WI38 (cell line): ENCODE measurements at regions not wholly inside any gene's neighbourhood (a gene's known extent, or its start where the extent isn't known, plus 50 kb on each side); places are given as distances from the start of the nearest gene placed in this dataset.
"Not testable (repeated sequence)": the region's sequence is repeated elsewhere in the genome, so short reads cannot be mapped to it uniquely, and the experiment has no call there.

Experiments
- H3K4me3 ChIP-seq: 2 replicates; pipeline ENCODE4 v1.5.1; 2011; ENCODE audit warnings: low read depth, mild to moderate bottlenecking, control low read depth, low read length
- TF ChIP-seq, protein P1 (sequence below): IDR thresholded peaks from 2 replicates; pipeline ENCODE4 v1.5.1; 2012; ENCODE audit warnings: low read depth, mild to moderate bottlenecking, control low read depth, low read length

DNA sequence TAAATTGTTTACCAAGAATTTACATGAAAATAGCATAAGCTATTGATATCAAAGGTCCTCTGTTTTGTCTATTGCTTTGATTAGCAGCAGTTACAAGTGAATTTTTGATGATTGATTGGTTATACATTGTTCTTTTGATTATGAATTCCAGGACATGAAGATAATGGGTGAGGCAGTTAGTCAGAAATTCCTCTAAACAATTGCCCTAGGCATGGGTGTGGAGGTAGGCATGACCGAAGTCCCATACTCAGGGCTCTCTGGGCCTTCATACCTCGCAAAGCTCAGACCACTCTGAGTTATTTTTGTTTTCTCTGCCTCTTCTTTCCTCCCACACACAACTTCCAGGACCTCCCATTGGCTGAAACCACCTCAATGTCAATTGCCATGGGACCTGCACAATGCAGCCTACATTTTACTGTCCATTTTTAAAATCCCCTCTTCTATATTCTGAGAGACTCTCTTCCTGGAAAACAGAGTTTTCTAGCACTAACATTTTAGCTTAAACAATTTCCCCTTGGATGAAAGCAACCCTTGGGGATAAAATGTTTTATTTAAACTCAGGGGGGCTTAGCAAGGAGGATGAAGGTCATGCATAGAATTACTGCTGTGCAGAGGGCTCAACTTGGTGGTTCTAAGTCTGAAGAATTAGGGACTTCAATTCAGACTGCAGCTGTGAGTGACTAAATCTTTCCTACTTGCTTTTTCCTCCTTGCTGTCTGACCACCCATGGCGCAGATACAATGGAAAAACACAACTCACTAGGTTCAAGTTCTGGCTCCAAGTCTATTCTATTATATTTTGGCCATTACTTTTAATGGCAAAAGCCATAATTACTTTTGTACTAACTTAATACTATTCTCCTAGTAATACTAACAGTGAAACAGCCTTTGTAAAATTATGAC lies 594.8 kb downstream of the NTRK3 start:
- H3K4me3 ChIP-seq = no peak overlapping the region
- TF ChIP-seq, protein P1, sequence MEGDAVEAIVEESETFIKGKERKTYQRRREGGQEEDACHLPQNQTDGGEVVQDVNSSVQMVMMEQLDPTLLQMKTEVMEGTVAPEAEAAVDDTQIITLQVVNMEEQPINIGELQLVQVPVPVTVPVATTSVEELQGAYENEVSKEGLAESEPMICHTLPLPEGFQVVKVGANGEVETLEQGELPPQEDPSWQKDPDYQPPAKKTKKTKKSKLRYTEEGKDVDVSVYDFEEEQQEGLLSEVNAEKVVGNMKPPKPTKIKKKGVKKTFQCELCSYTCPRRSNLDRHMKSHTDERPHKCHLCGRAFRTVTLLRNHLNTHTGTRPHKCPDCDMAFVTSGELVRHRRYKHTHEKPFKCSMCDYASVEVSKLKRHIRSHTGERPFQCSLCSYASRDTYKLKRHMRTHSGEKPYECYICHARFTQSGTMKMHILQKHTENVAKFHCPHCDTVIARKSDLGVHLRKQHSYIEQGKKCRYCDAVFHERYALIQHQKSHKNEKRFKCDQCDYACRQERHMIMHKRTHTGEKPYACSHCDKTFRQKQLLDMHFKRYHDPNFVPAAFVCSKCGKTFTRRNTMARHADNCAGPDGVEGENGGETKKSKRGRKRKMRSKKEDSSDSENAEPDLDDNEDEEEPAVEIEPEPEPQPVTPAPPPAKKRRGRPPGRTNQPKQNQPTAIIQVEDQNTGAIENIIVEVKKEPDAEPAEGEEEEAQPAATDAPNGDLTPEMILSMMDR = no peak

DNA sequence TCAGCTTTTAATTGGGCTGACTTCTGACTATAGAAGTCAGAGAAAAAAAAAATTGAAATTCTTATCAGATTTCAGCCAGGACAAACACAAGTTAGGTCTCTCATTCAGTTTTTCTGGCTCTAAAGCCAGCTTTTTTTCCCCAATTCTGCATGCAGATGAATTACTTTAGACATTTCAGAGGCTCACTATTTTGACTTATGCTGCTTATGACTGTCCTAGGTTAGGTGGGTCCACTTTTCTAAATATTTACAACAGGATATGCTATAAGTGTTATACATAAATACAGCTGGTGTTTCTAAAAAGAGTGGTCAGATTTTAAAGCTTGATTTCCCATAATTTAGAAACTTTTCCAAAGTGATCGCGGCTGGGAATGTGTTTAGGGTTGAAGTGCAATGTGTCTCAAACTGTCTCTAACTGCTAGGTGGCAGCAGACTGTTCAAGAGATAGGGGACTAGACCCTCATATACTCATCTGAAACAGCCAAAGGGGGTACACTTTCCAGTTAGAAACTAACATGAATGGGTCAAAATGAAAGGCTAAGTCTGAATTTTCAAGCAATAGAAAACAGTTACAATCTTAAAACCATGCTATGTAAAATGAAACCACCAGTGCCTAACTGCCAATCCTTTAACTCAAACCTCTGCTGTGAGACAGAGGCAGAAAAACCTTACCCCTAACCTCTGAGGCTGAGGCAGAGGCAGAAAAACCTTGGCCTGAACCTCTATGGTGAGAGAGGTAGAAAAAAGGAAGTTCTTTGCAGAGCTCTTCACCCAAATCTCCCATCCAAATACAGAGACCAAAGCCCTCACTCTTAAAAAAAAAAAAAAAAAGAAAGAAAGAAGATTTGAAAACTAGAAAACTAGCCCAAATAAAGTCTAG lies 596.0 kb downstream of the NTRK3 start:
- no peak overlapping the region for H3K4me3 ChIP-seq
- TF ChIP-seq, protein P1 = no peak

DNA sequence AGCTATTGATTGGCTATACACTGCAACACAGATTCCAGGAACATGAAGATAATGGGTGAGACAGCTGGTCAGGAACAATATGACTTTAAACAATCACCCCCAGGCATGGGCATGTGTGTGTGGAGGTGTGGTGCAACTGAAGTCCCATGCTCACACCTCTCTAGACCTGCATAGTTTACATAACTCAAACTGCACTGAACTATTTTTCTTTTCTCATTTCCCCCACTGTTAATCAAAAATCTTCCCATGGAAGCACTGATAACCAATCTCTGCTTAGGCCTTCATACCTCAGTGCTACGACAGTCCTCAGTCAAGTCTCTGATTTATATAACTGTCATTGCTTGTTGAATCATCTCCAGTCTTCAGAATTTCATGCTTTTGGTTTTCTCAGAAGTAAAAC lies 600.2 kb downstream of the NTRK3 start:
- TF ChIP-seq, protein P1 = no peak
- H3K4me3 ChIP-seq = no peak overlapping the region

DNA sequence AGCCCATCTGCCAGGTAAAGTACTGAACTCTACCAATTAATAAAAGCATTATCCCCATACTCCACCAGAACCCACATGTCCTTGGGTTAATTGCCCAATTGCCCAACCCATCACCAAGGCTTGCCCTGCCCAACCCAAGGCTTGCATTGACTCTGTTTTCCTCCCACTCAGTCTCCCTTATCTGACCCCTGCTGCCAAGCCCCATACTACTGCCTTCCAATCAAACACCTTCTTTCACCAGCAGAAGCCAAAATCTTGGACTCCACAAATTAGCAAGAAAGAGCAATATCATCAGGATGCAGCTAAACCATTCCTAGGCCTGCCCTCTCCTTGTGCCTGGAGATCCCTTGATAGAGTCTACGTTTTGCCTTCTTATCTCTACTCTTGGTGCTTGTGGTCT lies 602.9 kb downstream of the NTRK3 start:
- TF ChIP-seq, protein P1 = no peak
- no peak overlapping the region for H3K4me3 ChIP-seq

DNA sequence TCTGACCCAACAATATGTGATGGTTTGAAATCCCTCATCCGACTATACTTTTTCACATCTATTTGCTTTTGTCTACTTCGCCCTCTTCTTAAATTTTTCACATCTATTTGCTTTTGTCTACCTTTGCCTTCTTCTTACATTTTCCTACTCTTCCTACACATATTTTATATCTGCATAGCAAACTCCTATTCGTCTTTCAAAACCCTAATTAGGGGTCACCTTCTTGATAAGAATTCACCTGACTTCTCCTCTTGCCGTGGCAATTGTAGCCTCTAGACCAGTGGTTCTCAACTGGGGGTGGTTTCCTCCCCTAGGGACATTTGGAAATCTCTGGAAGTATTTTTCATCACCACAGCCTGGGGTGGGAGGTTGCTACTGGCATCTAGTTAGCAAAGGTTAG lies 607.4 kb downstream of the NTRK3 start:
- TF ChIP-seq, protein P1 = no peak
- H3K4me3 ChIP-seq = no peak overlapping the region

DNA sequence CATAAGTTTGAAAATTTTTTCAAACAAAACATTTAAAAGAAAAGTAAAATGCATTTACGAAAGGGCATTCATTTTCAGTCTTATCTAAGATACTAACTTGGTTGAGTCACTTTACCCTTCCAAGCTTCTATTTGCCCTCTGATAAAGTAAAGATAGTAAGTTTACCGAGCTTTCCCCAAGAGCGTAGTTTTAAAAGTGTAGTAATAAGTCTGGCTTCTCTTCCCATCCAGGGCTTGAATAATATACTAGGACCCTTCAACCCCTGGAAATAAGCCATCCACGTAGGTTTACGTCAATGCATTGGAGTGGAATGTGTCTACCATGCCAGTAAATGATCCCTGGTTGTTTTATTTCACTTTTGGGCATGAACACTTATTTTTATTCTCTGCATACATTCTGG lies 608.3 kb downstream of the NTRK3 start:
- TF ChIP-seq, protein P1 = no peak
- H3K4me3 ChIP-seq = no peak overlapping the region

DNA sequence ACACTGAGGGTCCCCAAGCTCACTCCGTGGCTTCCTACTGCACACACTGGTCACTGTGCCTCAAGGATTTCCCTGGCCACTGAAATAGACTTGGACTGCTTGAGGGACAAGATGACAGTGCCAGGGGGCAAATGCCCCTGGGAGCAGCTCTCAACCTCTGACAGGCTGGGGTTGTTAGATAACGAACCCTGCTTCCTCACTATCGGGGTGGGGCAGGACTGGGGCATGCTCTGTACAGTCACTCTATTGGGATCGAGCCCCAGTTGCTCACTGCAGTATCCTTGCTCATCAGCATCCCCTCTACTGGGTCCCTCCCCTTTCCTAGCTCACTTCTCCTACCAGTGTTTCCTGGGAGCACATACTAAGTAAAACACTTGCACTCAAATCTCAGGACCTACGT lies 610.8 kb downstream of the NTRK3 start:
- TF ChIP-seq, protein P1 = no peak
- H3K4me3 ChIP-seq = no peak overlapping the region

DNA sequence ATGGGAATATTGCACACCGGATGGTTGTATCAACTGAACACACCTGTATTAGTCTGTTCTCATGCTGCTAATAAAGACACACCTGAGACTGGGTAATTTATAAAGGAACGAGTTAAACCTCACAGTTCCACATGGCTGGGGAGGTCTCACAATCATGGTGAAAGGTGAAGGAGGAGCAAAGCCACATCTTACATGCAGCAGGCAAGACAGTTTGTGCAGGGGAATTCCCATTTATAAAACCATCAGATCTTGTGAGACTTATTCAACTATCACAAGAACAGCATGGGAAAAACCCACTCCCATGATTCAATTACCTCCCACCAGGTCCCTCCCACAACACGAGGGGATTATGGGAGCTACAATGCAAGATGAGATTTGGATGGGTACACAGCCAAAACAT lies 613.5 kb downstream of the NTRK3 start:
- not testable (repeated sequence) for H3K4me3 ChIP-seq
